Mononuclear cell (primary cell): ENCODE measurements at regions not wholly inside any gene's neighbourhood (a gene's known extent, or its start where the extent isn't known, plus 50 kb on each side); places are given as distances from the start of the nearest gene placed in this dataset.
"Not testable (repeated sequence)": the region's sequence is repeated elsewhere in the genome, so short reads cannot be mapped to it uniquely, and the experiment has no call there.

Source experiments
- H3K27me3 ChIP-seq: 2 replicates; pipeline ENCODE4 v1.6.0; 2011; ENCODE audit warnings: low read length, control low read depth; ENCODE audit not compliant: insufficient read depth
- H3K4me1 ChIP-seq: 2 replicates; pipeline ENCODE4 v1.5.1; 2011; ENCODE audit warnings: mild to moderate bottlenecking, low read length, control low read depth; ENCODE audit not compliant: insufficient read depth
- H3K4me3 ChIP-seq: 2 replicates; pipeline ENCODE4 v1.5.1; 2011; ENCODE audit warnings: mild to moderate bottlenecking, low read length, moderate library complexity
- H3K9me3 ChIP-seq: 2 replicates; pipeline ENCODE4 v1.5.1; 2011; ENCODE audit warnings: low read depth, mild to moderate bottlenecking, control low read depth, low read length

- Histone ChIP-seq H3K9me3 (no peaks in the 10 kb centered on the region), H3K4me1 (no peaks in the 10 kb centered on the region), H3K27me3 (no peaks in the 10 kb centered on the region), H3K4me3 (no peak overlapping the region)
Measured at GRCh38 chrX:40835526-40835925, 100.2 kb upstream of the MED14 start.

- Histone ChIP-seq H3K4me3 (no peak overlapping the region), H3K27me3 (no peaks in the 10 kb centered on the region), H3K9me3 (no peaks in the 10 kb centered on the region), H3K4me1 (no peaks in the 10 kb centered on the region)
Measured at GRCh38 chrX:40843643-40844042, 108.3 kb upstream of the MED14 start.

GRCh38 chrX:40844471-40844870 is 109.1 kb upstream of the MED14 start:
- Histone ChIP-seq H3K9me3 (no peaks in the 10 kb centered on the region), H3K4me1 (no peaks in the 10 kb centered on the region), H3K27me3 (no peaks in the 10 kb centered on the region), H3K4me3 (no peak overlapping the region)

GRCh38 chrX:40845331-40845911 is 110.1 kb upstream of the MED14 start:
- H3K4me1 ChIP-seq: no peaks in the 10 kb centered on the region
- no peak overlapping the region for H3K4me3 ChIP-seq
- H3K9me3 ChIP-seq: no peaks in the 10 kb centered on the region
- H3K27me3 ChIP-seq: no peaks in the 10 kb centered on the region

GRCh38 chrX:40849906-40850823 is 114.8 kb upstream of the MED14 start:
- H3K9me3 ChIP-seq: no peaks in the 10 kb centered on the region
- H3K27me3 ChIP-seq: no peaks in the 10 kb centered on the region
- H3K4me3 ChIP-seq: no peak overlapping the region
- no peaks in the 10 kb centered on the region for H3K4me1 ChIP-seq

- no peaks in the 10 kb centered on the region for H3K9me3 ChIP-seq
- no peak overlapping the region for H3K4me3 ChIP-seq
- H3K27me3 ChIP-seq: no peaks in the 10 kb centered on the region
- H3K4me1 ChIP-seq: no peaks in the 10 kb centered on the region
Measured at GRCh38 chrX:40852586-40852985, 117.2 kb upstream of the MED14 start.

- no peaks in the 10 kb centered on the region for H3K4me1 ChIP-seq
- no peaks in the 10 kb centered on the region for H3K9me3 ChIP-seq
- H3K27me3 ChIP-seq: no peaks in the 10 kb centered on the region
- no peak overlapping the region for H3K4me3 ChIP-seq
Measured at GRCh38 chrX:40853004-40853815, 117.9 kb upstream of the MED14 start.

GRCh38 chrX:40853816-40854123 is 118.4 kb upstream of the MED14 start:
- no peaks in the 10 kb centered on the region for H3K4me1 ChIP-seq
- no peaks in the 10 kb centered on the region for H3K27me3 ChIP-seq
- H3K9me3 ChIP-seq: no peaks in the 10 kb centered on the region
- no peak overlapping the region for H3K4me3 ChIP-seq

GRCh38 chrX:40854242-40854641 is 118.9 kb upstream of the MED14 start:
- Histone ChIP-seq H3K4me3 (no peak overlapping the region), H3K4me1 (no peaks in the 10 kb centered on the region), H3K9me3 (no peaks in the 10 kb centered on the region), H3K27me3 (no peaks in the 10 kb centered on the region)

GRCh38 chrX:40855411-40855810 is 120.1 kb upstream of the MED14 start:
- Histone ChIP-seq H3K4me3 (no peak overlapping the region), H3K9me3 (no peaks in the 10 kb centered on the region), H3K4me1 (no peaks in the 10 kb centered on the region), H3K27me3 (no peaks in the 10 kb centered on the region)

GRCh38 chrX:40855932-40856515 is 120.7 kb upstream of the MED14 start:
- Histone ChIP-seq H3K4me3 (no peak overlapping the region), H3K27me3 (no peaks in the 10 kb centered on the region), H3K4me1 (no peaks in the 10 kb centered on the region), H3K9me3 (no peaks in the 10 kb centered on the region)

GRCh38 chrX:40861952-40862554 is 126.7 kb upstream of the MED14 start:
- H3K4me3 ChIP-seq, H3K9me3 ChIP-seq, H3K4me1 ChIP-seq, H3K27me3 ChIP-seq: not testable (repeated sequence)

GRCh38 chrX:40863260-40863659 is 127.9 kb upstream of the MED14 start:
- H3K4me3 ChIP-seq, H3K4me1 ChIP-seq, H3K27me3 ChIP-seq, H3K9me3 ChIP-seq: not testable (repeated sequence)

GRCh38 chrX:40863671-40864070 is 128.3 kb upstream of the MED14 start:
- Histone ChIP-seq H3K4me3 (no peak overlapping the region), H3K9me3 (no peaks in the 10 kb centered on the region), H3K4me1 (no peaks in the 10 kb centered on the region), H3K27me3 (no peaks in the 10 kb centered on the region)

GRCh38 chrX:40864972-40865371 is 129.6 kb upstream of the MED14 start:
- H3K4me1 ChIP-seq: no peaks in the 10 kb centered on the region
- no peak overlapping the region for H3K4me3 ChIP-seq
- no peaks in the 10 kb centered on the region for H3K27me3 ChIP-seq
- H3K9me3 ChIP-seq: no peaks in the 10 kb centered on the region
